Brain microvascular endothelial cell (primary cell): ENCODE measurements at regions not wholly inside any gene's neighbourhood (a gene's known extent, or its start where the extent isn't known, plus 50 kb on each side); places are given as distances from the start of the nearest gene placed in this dataset.

ENCODE experiments used
- DNase-seq: peaks from one replicate; pipeline ENCODE4 v3.0.0-alpha.2; 2020
- H3K27ac ChIP-seq: fragments of 250-450 bp; sonication (Bioruptor Pico); 2 replicates; pipeline ENCODE4 v1.5.1; 2020; ENCODE audit warnings: mild to moderate bottlenecking, moderate library complexity
- H3K27me3 ChIP-seq: fragments of 250-450 bp; sonication (Bioruptor Pico); replicated peaks from 2 replicates; pipeline ENCODE4 v1.5.1; 2020; ENCODE audit warnings: mild to moderate bottlenecking
- H3K36me3 ChIP-seq: fragments of 250-450 bp; sonication (Bioruptor Pico); replicated peaks from 2 replicates; pipeline ENCODE4 v1.5.1; 2020; ENCODE audit warnings: mild to moderate bottlenecking
- H3K4me3 ChIP-seq: 2 replicates; pipeline ENCODE4 v1.5.1; 2011; ENCODE audit warnings: low read depth, mild to moderate bottlenecking, control low read depth, low read length, moderate library complexity
- CTCF ChIP-seq: IDR thresholded peaks from 2 replicates; pipeline ENCODE4 v1.5.1; 2011; ENCODE audit warnings: low read depth, mild to moderate bottlenecking, moderate library complexity, low read length, control low read depth, inconsistent platforms; ENCODE audit errors: missing control alignments
- in situ Hi-C: cut with HindIII; loops from 2 replicates; pipeline ENCODE4 v1.10.0; 2017; ENCODE audit warnings: low sequenced_read_pairs, low pct_ligation_motif_present

DNA sequence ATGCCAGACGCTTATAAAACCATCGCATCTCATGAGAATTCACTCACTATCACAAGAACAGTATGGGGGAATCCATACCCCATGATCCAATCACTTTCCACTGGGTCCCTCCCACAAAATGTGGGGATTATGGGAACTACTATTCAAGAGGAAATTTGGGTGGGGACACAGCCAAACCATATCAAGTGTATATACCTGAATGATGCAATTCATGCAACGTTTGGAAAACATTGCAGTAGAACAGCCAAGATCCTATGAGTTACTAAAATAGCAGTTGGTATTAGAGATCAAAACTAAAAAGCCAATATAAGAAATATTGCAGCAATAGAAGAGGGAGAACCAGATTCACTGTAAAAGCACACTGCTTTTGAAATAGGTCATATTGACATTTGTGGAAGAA is 1543.9 kb upstream of the B3GALT2 start:
- Histone ChIP-seq H3K36me3 (no peaks in the 10 kb centered on the region), H3K4me3 (no peak overlapping the region), H3K27me3 (no peaks in the 10 kb centered on the region), H3K27ac (no peak overlapping the region)
- in situ Hi-C loops: no loop called here
- DNase-seq: no peak
- TF ChIP-seq CTCF: no peak

- Histone ChIP-seq H3K36me3 (no peaks in the 10 kb centered on the region), H3K4me3 (no peak overlapping the region), H3K27me3 (no peaks in the 10 kb centered on the region), H3K27ac (no peak overlapping the region)
- no peak for DNase-seq
- TF ChIP-seq CTCF: no peak
- in situ Hi-C loops: no loop called here
Observed at GRCh38 chr1:194723067-194723466, 1536.7 kb upstream of the B3GALT2 start.

DNA sequence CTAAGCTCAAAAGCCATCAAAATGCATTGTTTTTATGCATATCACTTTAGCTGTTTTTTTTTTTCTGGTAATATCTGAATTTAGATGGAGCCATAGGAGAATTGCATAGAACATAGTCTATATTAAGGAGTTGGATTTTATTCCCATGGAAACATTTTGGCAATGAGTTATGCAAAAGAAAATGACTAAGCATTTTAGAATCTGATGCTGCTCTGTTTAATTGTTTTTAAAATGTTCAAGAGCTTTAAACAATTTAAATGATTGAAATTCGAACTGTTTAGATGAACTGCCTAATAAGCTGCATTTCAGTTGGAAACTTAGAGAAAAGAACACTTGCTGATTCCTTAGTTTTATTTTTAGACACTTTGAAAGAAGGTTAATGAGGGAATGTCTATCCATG is 1531.5 kb upstream of the B3GALT2 start:
- DNase-seq: no peak
- no peak for TF ChIP-seq CTCF
- Histone ChIP-seq H3K27me3 (no peaks in the 10 kb centered on the region), H3K27ac (no peak overlapping the region), H3K36me3 (no peaks in the 10 kb centered on the region), H3K4me3 (no peak overlapping the region)
- in situ Hi-C loops: no loop called here

GRCh38 chr1:194717334-194717733 is 1530.9 kb upstream of the B3GALT2 start:
- TF ChIP-seq CTCF: no peak
- in situ Hi-C loops: no loop called here
- Histone ChIP-seq H3K27me3 (no peaks in the 10 kb centered on the region), H3K36me3 (no peaks in the 10 kb centered on the region), H3K4me3 (no peak overlapping the region), H3K27ac (no peak overlapping the region)
- DNase-seq: no peak

- no peaks in the 10 kb centered on the region for H3K36me3 ChIP-seq
- no peak overlapping the region for H3K4me3 ChIP-seq
- no peak for DNase-seq
- TF ChIP-seq CTCF: no peak
- in situ Hi-C loops: no loop called here
- no peaks in the 10 kb centered on the region for H3K27me3 ChIP-seq
- no peak overlapping the region for H3K27ac ChIP-seq
Observed at GRCh38 chr1:194710671-194711070, 1524.3 kb upstream of the B3GALT2 start.

DNA sequence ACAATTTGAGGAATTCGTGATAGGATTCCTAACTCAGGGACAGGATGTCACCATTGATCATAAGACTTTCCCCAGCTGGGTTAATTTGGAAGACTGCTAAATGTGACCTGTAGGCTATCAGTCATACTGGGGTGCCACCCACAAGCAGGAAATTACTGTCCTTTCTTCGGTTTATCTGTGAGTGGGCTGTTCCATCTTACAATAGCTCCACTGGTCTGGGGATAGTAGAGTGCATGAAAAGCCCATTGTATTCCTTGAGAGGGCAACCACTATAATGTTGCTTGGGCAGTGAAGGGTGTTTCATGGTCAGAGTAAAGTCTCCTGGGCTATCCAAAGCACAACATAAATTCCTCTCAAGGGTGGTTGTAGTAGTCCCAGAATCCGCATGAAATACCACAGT is 1523.0 kb upstream of the B3GALT2 start:
- no peaks in the 10 kb centered on the region for H3K36me3 ChIP-seq
- TF ChIP-seq CTCF: no peak
- H3K27me3 ChIP-seq: no peaks in the 10 kb centered on the region
- in situ Hi-C loops: no loop called here
- H3K27ac ChIP-seq: no peak overlapping the region
- H3K4me3 ChIP-seq: no peak overlapping the region
- no peak for DNase-seq
